Tibial nerve (tissue), 1 donor: ENCODE measurements at regions not wholly inside any gene's neighbourhood (a gene's known extent, or its start where the extent isn't known, plus 50 kb on each side); places are given as distances from the start of the nearest gene placed in this dataset. TPM values are rescaled to one million over a fixed set of nuclear protein-coding genes. Genes with fewer than 3 reads are reported as not detected.

Experiments
- small RNA-seq: library from RNA; depleted of rRNA; stranded (forward); fragments of <200 nt; gene quantifications from one replicate; pipeline ENCODE3, GENCODE V24; 2016

Small RNAs in the stretch of these regions (small RNA-seq; reads per million reads assigned to genes)
- gene MIR3919 = not detected
- not detected for gene RNU2-31P
